ENCODE measurements at regions not wholly inside any gene's neighbourhood (a gene's known extent, or its start where the extent isn't known, plus 50 kb on each side); places are given as distances from the start of the nearest gene placed in this dataset.

DNA sequence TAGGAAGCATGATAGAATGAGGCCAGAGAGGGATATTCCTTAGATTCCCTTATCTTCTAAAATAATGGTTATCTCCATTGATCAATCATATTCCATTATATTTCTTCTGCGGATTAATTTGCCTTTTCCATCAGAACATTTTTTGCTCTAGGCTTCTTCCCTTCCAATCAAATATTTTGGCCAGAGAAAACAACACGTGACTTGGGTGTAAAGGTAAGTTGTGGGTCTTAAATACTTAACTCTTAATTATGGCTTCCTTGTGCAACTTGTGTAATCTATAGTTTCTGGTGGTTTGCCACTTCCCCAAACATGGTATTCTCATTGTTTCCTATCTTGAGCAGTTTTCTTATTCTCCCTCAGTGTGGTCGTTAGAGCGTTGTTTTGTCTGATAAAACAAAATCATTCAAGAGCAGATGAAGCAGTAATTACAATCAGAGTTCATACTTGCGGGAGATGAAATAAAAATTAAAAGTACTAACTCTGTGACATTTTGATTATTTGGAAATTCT lies 889.3 kb downstream of the MAT2B start:
- DNase-seq (ENCODE audit: low read depth) = peak; percentile 13
- no peak overlapping the region for H3K4me3 ChIP-seq (ENCODE audit: low read depth, low read length)
- TF ChIP-seq MYC (IDR thresholded peaks at IDR 0.05; ENCODE audit: low read depth, low read length) (no peak), POLR2A (IDR thresholded peaks at IDR 0.05; ENCODE audit: extremely low read depth, insufficient read length) (no peak)
- TF ChIP-seq, protein P1, sequence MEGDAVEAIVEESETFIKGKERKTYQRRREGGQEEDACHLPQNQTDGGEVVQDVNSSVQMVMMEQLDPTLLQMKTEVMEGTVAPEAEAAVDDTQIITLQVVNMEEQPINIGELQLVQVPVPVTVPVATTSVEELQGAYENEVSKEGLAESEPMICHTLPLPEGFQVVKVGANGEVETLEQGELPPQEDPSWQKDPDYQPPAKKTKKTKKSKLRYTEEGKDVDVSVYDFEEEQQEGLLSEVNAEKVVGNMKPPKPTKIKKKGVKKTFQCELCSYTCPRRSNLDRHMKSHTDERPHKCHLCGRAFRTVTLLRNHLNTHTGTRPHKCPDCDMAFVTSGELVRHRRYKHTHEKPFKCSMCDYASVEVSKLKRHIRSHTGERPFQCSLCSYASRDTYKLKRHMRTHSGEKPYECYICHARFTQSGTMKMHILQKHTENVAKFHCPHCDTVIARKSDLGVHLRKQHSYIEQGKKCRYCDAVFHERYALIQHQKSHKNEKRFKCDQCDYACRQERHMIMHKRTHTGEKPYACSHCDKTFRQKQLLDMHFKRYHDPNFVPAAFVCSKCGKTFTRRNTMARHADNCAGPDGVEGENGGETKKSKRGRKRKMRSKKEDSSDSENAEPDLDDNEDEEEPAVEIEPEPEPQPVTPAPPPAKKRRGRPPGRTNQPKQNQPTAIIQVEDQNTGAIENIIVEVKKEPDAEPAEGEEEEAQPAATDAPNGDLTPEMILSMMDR (IDR thresholded peaks at IDR 0.05; ENCODE audit: low read depth, low read length) = no peak
- TF ChIP-seq, protein P2, sequence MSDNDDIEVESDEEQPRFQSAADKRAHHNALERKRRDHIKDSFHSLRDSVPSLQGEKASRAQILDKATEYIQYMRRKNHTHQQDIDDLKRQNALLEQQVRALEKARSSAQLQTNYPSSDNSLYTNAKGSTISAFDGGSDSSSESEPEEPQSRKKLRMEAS (IDR thresholded peaks at IDR 0.05; ENCODE audit: low read depth, low read length) = no peak; the same call in 1 of the 2 replicates

DNA sequence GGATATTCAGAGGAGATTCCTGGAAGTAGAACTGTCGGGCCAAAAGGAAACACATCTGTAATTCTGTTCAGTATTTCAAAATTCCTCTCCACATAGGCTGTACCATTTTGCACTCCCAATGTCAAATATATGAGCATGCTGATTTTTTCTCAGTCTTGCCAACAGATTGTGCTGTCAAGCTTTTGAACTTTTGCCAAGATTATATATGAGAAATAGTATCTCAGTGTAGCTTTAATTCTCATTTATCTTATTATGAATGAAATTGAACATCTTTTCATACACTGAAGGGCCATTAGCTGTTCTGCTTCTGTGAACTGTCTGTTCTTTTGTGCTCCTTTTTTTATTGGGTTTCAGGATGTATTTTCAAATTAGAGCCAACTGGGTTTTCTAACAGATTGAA lies 907.1 kb downstream of the MAT2B start:
- TF ChIP-seq, protein P1 (IDR thresholded peaks at IDR 0.05; ENCODE audit: low read depth, low read length) = no peak
- TF ChIP-seq MYC (IDR thresholded peaks at IDR 0.05; ENCODE audit: low read depth, low read length) (no peak), POLR2A (IDR thresholded peaks at IDR 0.05; ENCODE audit: extremely low read depth, insufficient read length) (no peak)
- TF ChIP-seq, protein P2 (IDR thresholded peaks at IDR 0.05; ENCODE audit: low read depth, low read length) = no peak
- H3K4me3 ChIP-seq (ENCODE audit: low read depth, low read length) = no peak overlapping the region
- DNase-seq (ENCODE audit: low read depth) = no peak

DNA sequence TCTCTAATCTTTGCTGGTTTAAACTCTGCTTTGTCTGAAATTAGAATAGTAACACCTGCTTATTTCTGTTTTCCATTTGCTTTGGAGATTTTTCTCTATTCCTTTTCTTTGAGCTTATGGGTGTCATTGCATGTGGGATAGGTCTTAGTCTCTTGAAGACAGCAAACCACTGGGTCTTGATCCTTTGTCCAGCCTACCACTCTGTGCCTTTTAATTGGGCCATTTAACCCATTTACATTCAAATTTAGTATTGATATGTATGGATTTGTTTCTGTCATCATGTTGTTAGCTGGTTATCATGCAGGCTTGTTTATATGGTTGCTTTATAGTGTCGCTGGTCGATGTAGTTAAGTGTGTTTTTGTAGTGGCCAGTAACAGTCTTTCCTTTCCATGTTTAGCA lies 914.7 kb downstream of the MAT2B start:
- DNase-seq (ENCODE audit: low read depth) = no peak
- TF ChIP-seq POLR2A (IDR thresholded peaks at IDR 0.05; ENCODE audit: extremely low read depth, insufficient read length) (no peak), MYC (IDR thresholded peaks at IDR 0.05; ENCODE audit: low read depth, low read length) (no peak)
- TF ChIP-seq, protein P1 (IDR thresholded peaks at IDR 0.05; ENCODE audit: low read depth, low read length) = no peak
- TF ChIP-seq, protein P2 (IDR thresholded peaks at IDR 0.05; ENCODE audit: low read depth, low read length) = no peak
- H3K4me3 ChIP-seq (ENCODE audit: low read depth, low read length) = no peak overlapping the region

DNA sequence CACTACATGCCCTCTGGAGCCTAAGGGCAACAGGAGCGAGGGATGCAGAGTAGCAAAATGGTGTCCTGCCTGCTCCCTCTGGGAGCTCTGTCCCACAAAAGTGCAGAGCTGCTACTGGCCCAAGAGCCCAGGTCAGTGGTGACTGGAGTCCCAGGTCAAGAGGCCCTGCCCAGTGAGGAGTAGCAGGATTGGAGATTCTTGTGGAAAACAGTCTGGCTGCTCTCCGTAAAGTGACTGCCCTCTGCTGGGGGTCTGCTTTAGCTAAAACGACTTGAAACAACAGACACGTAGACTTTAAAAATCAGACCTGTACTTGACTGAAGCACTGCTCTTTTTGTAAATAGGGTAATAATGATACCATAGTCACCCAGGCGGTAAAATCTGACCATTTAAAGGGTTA lies 917.0 kb downstream of the MAT2B start:
- DNase-seq (ENCODE audit: low read depth) = peak; percentile 6
- TF ChIP-seq, protein P1 (IDR thresholded peaks at IDR 0.05; ENCODE audit: low read depth, low read length) = no peak
- no peak for TF ChIP-seq POLR2A (IDR thresholded peaks at IDR 0.05; ENCODE audit: extremely low read depth, insufficient read length)
- TF ChIP-seq MYC (IDR thresholded peaks at IDR 0.05; ENCODE audit: low read depth, low read length) = no peak
- TF ChIP-seq, protein P2 (IDR thresholded peaks at IDR 0.05; ENCODE audit: low read depth, low read length) = no peak
- H3K4me3 ChIP-seq (ENCODE audit: low read depth, low read length) = no peak overlapping the region

DNA sequence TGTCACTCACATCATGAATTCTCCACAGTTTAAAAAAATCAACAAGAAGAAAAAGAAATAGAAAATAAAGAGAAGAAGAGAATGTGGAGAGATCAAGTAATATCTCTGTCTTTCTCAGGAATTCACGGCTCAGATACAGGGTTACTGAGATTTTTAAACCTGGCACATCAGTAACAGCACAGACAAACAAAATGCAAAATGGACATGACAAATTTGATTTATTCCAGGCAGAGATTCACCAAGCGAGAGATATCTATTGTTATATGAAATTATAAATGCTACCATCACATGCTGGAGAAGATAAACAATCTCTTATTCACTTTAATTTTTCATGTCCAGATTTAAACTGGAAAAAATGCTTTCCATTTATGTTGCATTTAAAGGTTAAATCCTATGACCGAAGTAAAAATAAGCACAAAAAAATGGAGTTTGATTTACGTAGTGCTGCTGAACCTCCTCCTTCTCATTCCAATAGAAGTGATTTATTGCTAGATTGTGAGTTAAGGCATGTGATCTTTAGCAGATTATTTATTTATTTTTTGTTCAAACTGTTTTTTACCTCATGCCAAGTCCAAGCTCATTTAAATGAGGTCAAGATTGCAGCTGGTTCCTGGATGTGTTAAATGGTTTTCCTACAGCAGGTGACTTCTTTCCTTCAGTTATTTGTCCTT lies 926.4 kb downstream of the MAT2B start:
- TF ChIP-seq, protein P2 (IDR thresholded peaks at IDR 0.05; ENCODE audit: low read depth, low read length) = no peak
- TF ChIP-seq, protein P1 (IDR thresholded peaks at IDR 0.05; ENCODE audit: low read depth, low read length) = no peak
- TF ChIP-seq POLR2A (IDR thresholded peaks at IDR 0.05; ENCODE audit: extremely low read depth, insufficient read length) = no peak
- TF ChIP-seq MYC (IDR thresholded peaks at IDR 0.05; ENCODE audit: low read depth, low read length) = no peak
- H3K4me3 ChIP-seq (ENCODE audit: low read depth, low read length) = no peak overlapping the region

More for the DNA sequence above, 926.4 kb downstream of the MAT2B start:
- DNase-seq (ENCODE audit: low read depth) = no peak

All from NB4 (cell line).